ENCODE measurements at regions not wholly inside any gene's neighbourhood (a gene's known extent, or its start where the extent isn't known, plus 50 kb on each side); places are given as distances from the start of the nearest gene placed in this dataset.
"Not testable (repeated sequence)": the region's sequence is repeated elsewhere in the genome, so short reads cannot be mapped to it uniquely, and the experiment has no call there.

GRCh38 chrY:9666204-9666603 is 138.5 kb downstream of the TSPY10 start:
- H3K4ac ChIP-seq (replicated peaks; ENCODE audit: insufficient read length, low read depth, low read length); H4K91ac ChIP-seq (replicated peaks; ENCODE audit: insufficient read length, low read length); CTCF ChIA-PET (ENCODE audit: partially characterized antibody); H4K20me1 ChIP-seq (replicated peaks in 1 of 2; ENCODE audit: control insufficient read depth in 1 of 2, insufficient read depth in 2 of 2, low read length in 2 of 2); H3K27ac ChIP-seq (ENCODE audit: low read depth, low read length); H2BK5ac ChIP-seq (ENCODE audit: low read depth, low read length); H3K4me2 ChIP-seq (ENCODE audit: insufficient read depth in 1 of 2, low read depth in 2 of 2, low read length in 2 of 2); FAIRE-seq; H2AFZ ChIP-seq (ENCODE audit: low read length); H3K4me3 ChIP-seq (ENCODE audit: extremely low read depth in 1 of 4, insufficient read depth in 2 of 4, low read depth in 3 of 4, low read length in 4 of 4); H3K27me3 ChIP-seq (replicated peaks in 1 of 4; ENCODE audit: control insufficient read depth in 3 of 4, extremely low read depth in 1 of 4, insufficient read depth in 3 of 4, low read length in 3 of 4); H3K79me2 ChIP-seq (ENCODE audit: control insufficient read depth in 1 of 2, insufficient read depth in 2 of 2, low read length in 2 of 2); H3K18ac ChIP-seq (ENCODE audit: extremely low read depth, low read length); H3K4me1 ChIP-seq (replicated peaks in 1 of 4; ENCODE audit: control insufficient read depth in 3 of 4, insufficient read depth in 4 of 4, low read length in 3 of 4); DNase-seq (ENCODE audit: low read depth in 1 of 2, low spot score in 2 of 2); H3K9me3 ChIP-seq (ENCODE audit: insufficient read depth in 2 of 2, low read depth in 1 of 2, low read length in 1 of 2); POLR2A ChIA-PET (ENCODE audit: partially characterized antibody); H3K23me2 ChIP-seq (ENCODE audit: low read depth, low read length); H3K36me3 ChIP-seq (ENCODE audit: control insufficient read depth in 2 of 4, insufficient read depth in 4 of 4, low read length in 3 of 4); H3K9ac ChIP-seq (replicated peaks in 1 of 4; ENCODE audit: extremely low read depth in 1 of 4, low read depth in 3 of 4, low read length in 3 of 4); H3K79me1 ChIP-seq (ENCODE audit: low read depth, low read length); H4K5ac ChIP-seq (ENCODE audit: insufficient read length, low read depth, low read length); H2AK5ac ChIP-seq (ENCODE audit: low read depth, low read length); H3K14ac ChIP-seq (ENCODE audit: insufficient read length); H2BK20ac ChIP-seq (ENCODE audit: low read length); H2BK120ac ChIP-seq (replicated peaks; ENCODE audit: low read depth, low read length); H2BK15ac ChIP-seq (ENCODE audit: low read length); H4K8ac ChIP-seq (ENCODE audit: extremely low read depth, insufficient read depth, low read length); H3K23ac ChIP-seq (ENCODE audit: insufficient read length); H2BK12ac ChIP-seq (ENCODE audit: low read depth, low read length); H3K56ac ChIP-seq (replicated peaks; ENCODE audit: insufficient read length, low read depth, low read length): not testable (repeated sequence)

- H3K4me1 ChIP-seq (replicated peaks in 1 of 4; ENCODE audit: control insufficient read depth in 3 of 4, insufficient read depth in 4 of 4, low read length in 3 of 4); H2BK20ac ChIP-seq (ENCODE audit: low read length); H3K23me2 ChIP-seq (ENCODE audit: low read depth, low read length); H3K23ac ChIP-seq (ENCODE audit: insufficient read length); H2AK5ac ChIP-seq (ENCODE audit: low read depth, low read length); H2BK5ac ChIP-seq (ENCODE audit: low read depth, low read length); H3K36me3 ChIP-seq (ENCODE audit: control insufficient read depth in 2 of 4, insufficient read depth in 4 of 4, low read length in 3 of 4); H3K27ac ChIP-seq (ENCODE audit: low read depth, low read length); H2BK12ac ChIP-seq (ENCODE audit: low read depth, low read length); DNase-seq (ENCODE audit: low read depth in 1 of 2, low spot score in 2 of 2); H3K56ac ChIP-seq (replicated peaks; ENCODE audit: insufficient read length, low read depth, low read length); H3K79me2 ChIP-seq (ENCODE audit: control insufficient read depth in 1 of 2, insufficient read depth in 2 of 2, low read length in 2 of 2); POLR2A ChIA-PET (ENCODE audit: partially characterized antibody); H3K79me1 ChIP-seq (ENCODE audit: low read depth, low read length); H2AFZ ChIP-seq (ENCODE audit: low read length); H3K27me3 ChIP-seq (replicated peaks in 1 of 4; ENCODE audit: control insufficient read depth in 3 of 4, extremely low read depth in 1 of 4, insufficient read depth in 3 of 4, low read length in 3 of 4); H2BK120ac ChIP-seq (replicated peaks; ENCODE audit: low read depth, low read length); H3K9ac ChIP-seq (replicated peaks in 1 of 4; ENCODE audit: extremely low read depth in 1 of 4, low read depth in 3 of 4, low read length in 3 of 4); H3K14ac ChIP-seq (ENCODE audit: insufficient read length); H3K4me2 ChIP-seq (ENCODE audit: insufficient read depth in 1 of 2, low read depth in 2 of 2, low read length in 2 of 2); H3K4ac ChIP-seq (replicated peaks; ENCODE audit: insufficient read length, low read depth, low read length); FAIRE-seq; CTCF ChIA-PET (ENCODE audit: partially characterized antibody); H3K4me3 ChIP-seq (ENCODE audit: extremely low read depth in 1 of 4, insufficient read depth in 2 of 4, low read depth in 3 of 4, low read length in 4 of 4); H3K18ac ChIP-seq (ENCODE audit: extremely low read depth, low read length); H4K5ac ChIP-seq (ENCODE audit: insufficient read length, low read depth, low read length); H2BK15ac ChIP-seq (ENCODE audit: low read length); H4K91ac ChIP-seq (replicated peaks; ENCODE audit: insufficient read length, low read length); H4K8ac ChIP-seq (ENCODE audit: extremely low read depth, insufficient read depth, low read length); H4K20me1 ChIP-seq (replicated peaks in 1 of 2; ENCODE audit: control insufficient read depth in 1 of 2, insufficient read depth in 2 of 2, low read length in 2 of 2); H3K9me3 ChIP-seq (ENCODE audit: insufficient read depth in 2 of 2, low read depth in 1 of 2, low read length in 1 of 2): not testable (repeated sequence)
- no CpG with 5 or more reads among the region's 2 CpGs for WGBS, 2 experiments (ENCODE audit: extremely low coverage in 1 of 2, insufficient coverage in 1 of 2, insufficient read length in 1 of 2, insufficient replicate concordance in 2 of 2, low coverage in 1 of 2, low lambda C conversion rate in 2 of 2, missing lambda C conversion rate in 1 of 2)
Observed at GRCh38 chrY:9692481-9692880, 164.8 kb downstream of the TSPY10 start.

Measured in H1 (cell line).